HEK293T (cell line): ENCODE measurements at regions not wholly inside any gene's neighbourhood (a gene's known extent, or its start where the extent isn't known, plus 50 kb on each side); places are given as distances from the start of the nearest gene placed in this dataset.
"Not testable (repeated sequence)": the region's sequence is repeated elsewhere in the genome, so short reads cannot be mapped to it uniquely, and the experiment has no call there.

Source experiments
- CTCF ChIA-PET: fragments of 350-600 bp; formaldehyde crosslinking; extraction: SDS; loops from one replicate; lab custom pipeline; 2021; ENCODE audit warnings: antibody characterized with exemption, inconsistent platforms; lab: Yijun Ruan, JAX
- POLR2A ChIA-PET: fragments of 350-600 bp; formaldehyde crosslinking; extraction: SDS; loops from one replicate; lab custom pipeline; 2020; ENCODE audit warnings: antibody characterized with exemption, inconsistent platforms; lab: Yijun Ruan, JAX
- DNase-seq: peaks from one replicate; pipeline ENCODE4 v3.0.0; 2012; ENCODE audit warnings: mixed read lengths; ENCODE audit errors: extremely low spot score

GRCh38 chr21:9572782-9573181, 948.6 kb upstream of the TPTE start:
- CTCF ChIA-PET = not testable (repeated sequence)

DNA sequence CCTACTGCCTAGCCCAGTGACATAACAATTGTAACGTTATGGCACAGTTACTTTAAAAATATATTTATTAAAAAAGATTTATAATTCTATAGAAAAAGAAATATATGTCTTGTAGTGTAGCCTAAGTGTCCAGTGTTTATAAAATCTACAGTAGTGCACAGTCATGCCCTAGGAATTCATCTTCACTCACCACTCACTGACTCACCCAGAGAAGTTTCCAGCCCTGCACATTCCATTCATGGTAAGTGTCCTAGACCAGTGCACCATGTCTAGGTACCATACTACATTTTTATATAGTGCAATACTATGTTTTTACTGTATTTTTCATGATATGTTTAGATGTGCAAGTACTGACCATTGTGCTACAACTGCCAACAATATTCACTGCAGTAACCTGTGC, 947.9 kb upstream of the TPTE start:
- POLR2A ChIA-PET, CTCF ChIA-PET, DNase-seq: not testable (repeated sequence)

More at GRCh38 chr21:9572782-9573181, 948.6 kb upstream of the TPTE start:
- POLR2A ChIA-PET, DNase-seq: not testable (repeated sequence)

DNA sequence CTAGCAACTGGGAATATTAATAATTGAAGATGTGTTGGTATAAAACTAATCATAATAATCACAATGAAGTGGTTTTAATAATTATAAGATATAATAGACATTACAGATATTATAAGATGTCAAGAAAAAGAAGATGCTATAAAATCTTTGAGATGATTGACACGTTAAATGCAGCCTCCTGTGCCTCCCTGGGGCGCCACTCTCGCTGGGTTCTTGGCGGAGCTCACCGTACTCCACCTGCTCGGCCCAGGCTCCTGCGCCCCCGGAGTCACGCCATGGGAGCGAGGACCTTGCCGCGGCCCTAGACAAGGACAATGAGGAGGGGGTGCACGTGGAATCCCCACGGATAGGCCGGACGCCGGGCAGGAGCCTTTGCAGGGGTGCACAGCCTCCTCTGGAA, 942.1 kb upstream of the TPTE start:
- CTCF ChIA-PET, DNase-seq, POLR2A ChIA-PET: not testable (repeated sequence)

GRCh38 chr21:9587941-9588340, 933.4 kb upstream of the TPTE start:
- DNase-seq, POLR2A ChIA-PET, CTCF ChIA-PET: not testable (repeated sequence)

- POLR2A ChIA-PET, CTCF ChIA-PET, DNase-seq: not testable (repeated sequence)
These were observed 928.8 kb upstream of the TPTE start for GRCh38 chr21:9592591-9592990.

DNA sequence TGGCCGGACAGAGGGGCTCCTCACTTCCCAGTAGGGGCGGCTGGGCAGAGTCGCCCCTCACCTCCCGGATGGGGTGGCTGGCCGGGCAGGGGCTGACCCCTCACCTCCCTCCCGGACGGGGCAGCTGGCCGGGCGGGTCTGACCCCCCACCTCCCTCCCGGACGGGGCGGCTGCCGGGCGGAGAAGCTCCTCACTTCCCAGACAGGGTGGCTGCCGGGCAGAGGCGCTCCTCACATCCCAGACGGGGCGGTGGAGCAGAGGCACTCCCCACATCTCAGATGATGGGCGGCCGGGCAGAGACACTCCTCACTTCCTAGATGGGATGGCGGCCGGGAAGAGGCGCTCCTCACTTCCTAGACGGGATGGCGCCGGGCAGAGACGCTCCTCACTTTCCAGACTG, 927.7 kb upstream of the TPTE start:
- DNase-seq, CTCF ChIA-PET, POLR2A ChIA-PET: not testable (repeated sequence)

- CTCF ChIA-PET, POLR2A ChIA-PET, DNase-seq: not testable (repeated sequence)
These were observed 907.4 kb upstream of the TPTE start for GRCh38 chr21:9614011-9614410.

DNA sequence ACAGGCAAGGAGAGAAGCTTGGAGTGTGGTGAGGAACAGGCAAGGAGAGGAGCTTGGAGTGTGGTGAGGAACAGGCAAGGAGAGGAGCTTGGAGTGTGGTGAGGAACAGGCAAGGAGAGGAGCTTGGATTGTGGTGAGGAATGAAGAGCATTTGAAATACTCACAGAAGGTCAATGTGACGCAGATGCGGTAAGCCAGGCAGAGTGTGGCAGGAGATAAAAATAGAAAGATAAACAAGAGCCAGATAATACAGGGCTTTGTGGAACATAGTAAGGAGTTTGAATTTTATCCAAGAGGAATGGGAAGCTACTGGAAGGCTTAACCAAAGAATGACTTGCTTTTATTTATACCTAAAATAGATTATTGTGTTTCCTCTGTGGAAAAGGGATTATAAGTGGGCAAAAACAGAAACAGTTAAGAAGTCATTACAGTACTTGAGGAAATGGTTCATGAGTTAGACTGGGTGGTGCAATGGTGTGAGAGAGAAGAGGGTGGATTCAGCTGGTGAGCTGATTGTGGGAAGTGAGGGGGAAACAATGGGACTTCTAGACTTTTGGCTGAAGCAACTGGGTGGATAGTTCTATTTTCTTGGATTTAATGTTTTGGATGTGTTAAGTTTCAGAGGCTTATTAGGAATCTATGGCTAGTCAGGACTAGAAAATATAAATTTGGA, 900.1 kb upstream of the TPTE start:
- POLR2A ChIA-PET, CTCF ChIA-PET, DNase-seq: not testable (repeated sequence)

DNA sequence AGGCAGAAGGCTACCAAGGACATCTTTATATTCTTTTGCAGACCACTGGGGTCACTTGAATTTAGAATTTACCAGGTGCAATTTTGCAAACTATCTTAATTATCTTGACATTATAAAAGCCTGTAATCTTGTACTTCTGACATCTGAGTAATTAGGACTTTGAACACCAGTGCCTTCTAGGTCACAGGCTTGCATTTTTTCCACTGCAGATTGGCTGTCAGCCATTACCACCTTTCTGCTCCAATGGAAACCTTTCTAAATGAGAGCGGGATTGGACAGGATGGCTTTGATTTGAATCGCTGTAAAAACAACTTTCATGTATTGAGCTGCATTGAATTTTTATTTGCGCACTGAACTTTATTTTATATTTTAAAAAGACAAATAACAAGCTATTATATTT, 893.3 kb upstream of the TPTE start:
- CTCF ChIA-PET, DNase-seq, POLR2A ChIA-PET: not testable (repeated sequence)

GRCh38 chr21:9647409-9647808, 874.0 kb upstream of the TPTE start:
- DNase-seq, CTCF ChIA-PET, POLR2A ChIA-PET: not testable (repeated sequence)

DNA sequence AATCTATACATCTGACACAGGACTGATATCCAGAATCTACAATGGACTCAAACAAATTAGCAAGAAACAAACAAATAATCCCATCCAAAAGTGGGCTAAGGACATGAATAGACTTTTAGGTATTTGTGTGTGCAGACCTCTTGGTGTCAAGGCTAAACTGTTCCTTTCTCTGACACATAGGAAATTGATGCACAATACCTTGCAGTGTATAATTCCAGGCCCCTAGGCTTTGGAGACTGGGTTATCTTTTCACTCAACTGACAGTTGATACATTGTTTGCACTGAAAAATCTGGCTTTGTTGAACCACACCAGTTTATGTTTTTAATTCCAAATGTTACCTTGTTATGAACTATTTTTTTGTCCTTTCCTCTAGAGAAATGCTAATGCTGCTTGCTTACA, 873.1 kb upstream of the TPTE start:
- CTCF ChIA-PET, POLR2A ChIA-PET, DNase-seq: not testable (repeated sequence)

- CTCF ChIA-PET, POLR2A ChIA-PET, DNase-seq: not testable (repeated sequence)
These were observed 872.2 kb upstream of the TPTE start for GRCh38 chr21:9648947-9649720.

DNA sequence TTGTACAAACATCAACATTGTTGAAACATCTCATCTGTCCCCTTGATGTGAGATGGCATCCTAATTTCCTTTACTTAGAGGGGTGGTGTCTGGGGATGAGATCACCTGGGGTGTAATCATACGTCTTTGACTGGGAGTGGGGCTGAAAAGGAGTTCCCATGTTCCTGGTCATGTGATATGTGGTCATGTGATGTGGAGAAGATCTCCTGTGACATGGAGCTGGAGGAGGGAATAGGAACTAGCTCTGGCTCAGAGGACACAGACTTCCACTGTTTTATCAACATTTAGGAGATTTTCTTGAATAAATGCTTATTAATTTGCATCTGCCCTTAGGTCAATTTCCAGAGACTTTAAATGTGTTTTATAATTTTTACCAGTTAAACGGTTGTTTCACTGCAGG, 868.6 kb upstream of the TPTE start:
- POLR2A ChIA-PET, DNase-seq, CTCF ChIA-PET: not testable (repeated sequence)

GRCh38 chr21:9655221-9655620, 866.2 kb upstream of the TPTE start:
- POLR2A ChIA-PET, CTCF ChIA-PET: not testable (repeated sequence)

GRCh38 chr21:9656455-9656854, 864.9 kb upstream of the TPTE start:
- POLR2A ChIA-PET, DNase-seq, CTCF ChIA-PET: not testable (repeated sequence)

More at GRCh38 chr21:9655221-9655620, 866.2 kb upstream of the TPTE start:
- not testable (repeated sequence) for DNase-seq

- DNase-seq, CTCF ChIA-PET, POLR2A ChIA-PET: not testable (repeated sequence)
These were observed 863.6 kb upstream of the TPTE start for GRCh38 chr21:9657779-9658178.

DNA sequence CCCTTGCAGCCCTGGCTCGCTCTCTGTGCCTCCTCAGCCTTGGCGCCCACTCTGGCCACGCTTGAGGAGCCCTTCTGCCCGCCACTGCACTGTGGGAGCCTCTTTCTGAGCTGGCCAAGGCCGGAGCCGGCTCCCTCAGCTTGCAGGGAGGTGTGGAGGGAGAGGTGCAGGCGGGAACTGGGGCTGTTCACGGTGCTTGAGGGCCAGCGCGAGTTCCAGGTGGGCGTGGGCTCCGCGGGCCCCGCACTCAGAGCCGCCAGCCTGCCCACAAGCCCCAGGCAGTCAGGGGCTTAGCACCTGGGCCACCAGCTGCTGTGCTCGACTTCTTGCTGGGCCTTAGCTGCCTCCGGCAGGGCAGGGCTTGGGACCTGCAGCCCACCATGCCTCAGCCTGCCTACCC, 861.5 kb upstream of the TPTE start:
- DNase-seq, CTCF ChIA-PET, POLR2A ChIA-PET: not testable (repeated sequence)

- CTCF ChIA-PET, POLR2A ChIA-PET, DNase-seq: not testable (repeated sequence)
These were observed 857.3 kb upstream of the TPTE start for GRCh38 chr21:9663914-9664729.
